ENCODE measurements at regions not wholly inside any gene's neighbourhood (a gene's known extent, or its start where the extent isn't known, plus 50 kb on each side); places are given as distances from the start of the nearest gene placed in this dataset.

GRCh38 chr18:51588616-51589015 lies 391.1 kb upstream of the MEX3C start:
- Histone ChIP-seq H3K27me3 (replicated peaks; ENCODE audit: insufficient read depth, low read length) (no peaks in the 10 kb centered on the region), H3K4me2 (ENCODE audit: low read depth, low read length) (no peak overlapping the region), H3K9me3 (replicated peaks; ENCODE audit: insufficient read depth, low read length) (no peaks in the 10 kb centered on the region), H3K27ac (ENCODE audit: low read length) (no peak overlapping the region), H3F3A (ENCODE audit: insufficient read depth, low read length) (no peaks in the 10 kb centered on the region), H3K36me3 (replicated peaks; ENCODE audit: insufficient read depth, low read length) (no peaks in the 10 kb centered on the region), H3K79me2 (ENCODE audit: low read length) (no peaks in the 10 kb centered on the region), H3K4me3 (ENCODE audit: low read length) (no peak overlapping the region), H3K4me1 (ENCODE audit: low read length) (no peaks in the 10 kb centered on the region), H3K9ac (ENCODE audit: low read length) (no peak overlapping the region), H3K9me2 (replicated peaks; ENCODE audit: insufficient read depth, low read length) (no peaks in the 10 kb centered on the region), H2AFZ (ENCODE audit: low read length) (no peak overlapping the region), H4K20me1 (ENCODE audit: insufficient read depth, low read length) (no peaks in the 10 kb centered on the region)
- DNase-seq: no peak
- TF ChIP-seq EZH2 (optimal IDR thresholded peaks at IDR 0.05; ENCODE audit: low read depth, low read length): no peak
- TF ChIP-seq EZH2phosphoT487 (IDR thresholded peaks at IDR 0.05; ENCODE audit: low read length): no peak
- no peak for TF ChIP-seq CTCF (IDR thresholded peaks at IDR 0.05; ENCODE audit: low read length)

GRCh38 chr18:51593931-51594330 lies 396.4 kb upstream of the MEX3C start:
- no peaks in the 10 kb centered on the region for H3K36me3 ChIP-seq (replicated peaks; ENCODE audit: insufficient read depth, low read length)
- H3K4me3 ChIP-seq (ENCODE audit: low read length): no peak overlapping the region
- no peaks in the 10 kb centered on the region for H3F3A ChIP-seq (ENCODE audit: insufficient read depth, low read length)
- DNase-seq: no peak
- H2AFZ ChIP-seq (ENCODE audit: low read length): no peak overlapping the region
- H3K4me1 ChIP-seq (ENCODE audit: low read length): no peaks in the 10 kb centered on the region
- H3K27ac ChIP-seq (ENCODE audit: low read length): no peak overlapping the region
- no peak overlapping the region for H3K4me2 ChIP-seq (ENCODE audit: low read depth, low read length)
- H3K27me3 ChIP-seq (replicated peaks; ENCODE audit: insufficient read depth, low read length): no peaks in the 10 kb centered on the region
- no peak overlapping the region for H3K9ac ChIP-seq (ENCODE audit: low read length)
- no peaks in the 10 kb centered on the region for H4K20me1 ChIP-seq (ENCODE audit: insufficient read depth, low read length)
- no peaks in the 10 kb centered on the region for H3K79me2 ChIP-seq (ENCODE audit: low read length)
- TF ChIP-seq EZH2phosphoT487 (IDR thresholded peaks at IDR 0.05; ENCODE audit: low read length) (no peak), CTCF (IDR thresholded peaks at IDR 0.05; ENCODE audit: low read length) (no peak), EZH2 (optimal IDR thresholded peaks at IDR 0.05; ENCODE audit: low read depth, low read length) (no peak)
- no peaks in the 10 kb centered on the region for H3K9me3 ChIP-seq (replicated peaks; ENCODE audit: insufficient read depth, low read length)
- no peaks in the 10 kb centered on the region for H3K9me2 ChIP-seq (replicated peaks; ENCODE audit: insufficient read depth, low read length)

DNA sequence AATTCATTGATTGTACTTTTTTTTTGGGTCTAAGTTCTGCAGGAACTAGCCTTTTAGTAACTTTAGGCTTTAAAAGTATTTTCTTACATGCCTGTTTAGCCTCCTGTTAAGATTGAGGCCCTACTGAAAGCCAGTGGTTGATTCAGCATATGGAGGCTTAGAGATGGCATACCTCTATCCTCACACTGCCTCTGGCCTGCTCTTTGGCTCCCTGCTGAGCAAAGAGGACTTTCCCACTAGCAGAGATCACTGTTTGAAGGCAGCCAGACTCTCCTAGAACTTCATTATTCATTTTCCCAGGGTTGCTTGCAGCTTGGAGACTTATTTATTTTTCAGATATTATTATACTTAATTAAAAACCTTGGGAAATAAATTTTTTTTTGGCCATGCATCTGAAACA lies 405.6 kb upstream of the MEX3C start:
- Histone ChIP-seq H3K27me3 (replicated peaks; ENCODE audit: insufficient read depth, low read length) (no peaks in the 10 kb centered on the region), H3K79me2 (ENCODE audit: low read length) (no peaks in the 10 kb centered on the region), H3K9ac (ENCODE audit: low read length) (no peak overlapping the region), H4K20me1 (ENCODE audit: insufficient read depth, low read length) (no peaks in the 10 kb centered on the region), H3F3A (ENCODE audit: insufficient read depth, low read length) (no peaks in the 10 kb centered on the region), H3K4me3 (ENCODE audit: low read length) (no peak overlapping the region), H3K9me2 (replicated peaks; ENCODE audit: insufficient read depth, low read length) (no peaks in the 10 kb centered on the region), H3K9me3 (replicated peaks; ENCODE audit: insufficient read depth, low read length) (no peaks in the 10 kb centered on the region), H3K4me1 (ENCODE audit: low read length) (no peaks in the 10 kb centered on the region), H3K27ac (ENCODE audit: low read length) (no peak overlapping the region), H2AFZ (ENCODE audit: low read length) (no peak overlapping the region), H3K36me3 (replicated peaks; ENCODE audit: insufficient read depth, low read length) (no peaks in the 10 kb centered on the region), H3K4me2 (ENCODE audit: low read depth, low read length) (no peak overlapping the region)
- DNase-seq: no peak
- TF ChIP-seq EZH2 (optimal IDR thresholded peaks at IDR 0.05; ENCODE audit: low read depth, low read length) (no peak), CTCF (IDR thresholded peaks at IDR 0.05; ENCODE audit: low read length) (no peak), EZH2phosphoT487 (IDR thresholded peaks at IDR 0.05; ENCODE audit: low read length) (no peak)
